EH (cell line): ENCODE measurements at regions not wholly inside any gene's neighbourhood (a gene's known extent, or its start where the extent isn't known, plus 50 kb on each side); places are given as distances from the start of the nearest gene placed in this dataset.
"Not testable (repeated sequence)": the region's sequence is repeated elsewhere in the genome, so short reads cannot be mapped to it uniquely, and the experiment has no call there.

Source experiments
- DNase-seq: peaks from one replicate; pipeline ENCODE4 v3.0.0-alpha.2; 2015; ENCODE audit warnings: low read depth

DNA sequence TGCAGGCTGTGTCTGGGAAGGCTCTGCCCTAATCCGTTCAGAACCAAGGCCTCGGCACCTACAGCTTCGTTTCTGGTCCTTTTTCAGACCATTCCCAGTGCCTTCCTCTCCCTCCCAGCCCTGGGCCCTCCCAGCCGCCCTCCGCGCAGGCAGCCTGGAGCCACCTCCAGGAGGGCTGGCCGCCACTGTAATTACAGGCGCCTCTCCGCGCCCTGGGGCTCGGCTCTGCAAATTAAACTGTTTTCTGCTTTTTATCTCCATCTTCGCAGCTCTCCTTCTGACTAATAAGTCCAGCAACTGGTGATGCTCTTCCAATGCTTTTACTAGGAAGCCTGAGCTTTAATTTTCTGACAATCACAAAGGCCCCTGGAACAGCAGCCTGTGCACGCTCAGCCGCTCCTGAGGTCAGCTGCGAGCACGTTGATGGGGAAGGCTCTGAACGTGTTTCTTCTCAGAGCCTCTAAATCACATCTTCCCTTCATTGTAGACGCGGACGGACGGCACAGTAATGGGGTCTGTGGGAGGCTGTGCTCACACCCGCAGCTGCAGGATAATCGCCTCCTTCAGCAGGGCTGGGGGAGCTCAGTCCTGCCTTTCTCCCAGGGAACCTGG lies 194.6 kb downstream of the DLL1 start:
- no peak for DNase-seq

DNA sequence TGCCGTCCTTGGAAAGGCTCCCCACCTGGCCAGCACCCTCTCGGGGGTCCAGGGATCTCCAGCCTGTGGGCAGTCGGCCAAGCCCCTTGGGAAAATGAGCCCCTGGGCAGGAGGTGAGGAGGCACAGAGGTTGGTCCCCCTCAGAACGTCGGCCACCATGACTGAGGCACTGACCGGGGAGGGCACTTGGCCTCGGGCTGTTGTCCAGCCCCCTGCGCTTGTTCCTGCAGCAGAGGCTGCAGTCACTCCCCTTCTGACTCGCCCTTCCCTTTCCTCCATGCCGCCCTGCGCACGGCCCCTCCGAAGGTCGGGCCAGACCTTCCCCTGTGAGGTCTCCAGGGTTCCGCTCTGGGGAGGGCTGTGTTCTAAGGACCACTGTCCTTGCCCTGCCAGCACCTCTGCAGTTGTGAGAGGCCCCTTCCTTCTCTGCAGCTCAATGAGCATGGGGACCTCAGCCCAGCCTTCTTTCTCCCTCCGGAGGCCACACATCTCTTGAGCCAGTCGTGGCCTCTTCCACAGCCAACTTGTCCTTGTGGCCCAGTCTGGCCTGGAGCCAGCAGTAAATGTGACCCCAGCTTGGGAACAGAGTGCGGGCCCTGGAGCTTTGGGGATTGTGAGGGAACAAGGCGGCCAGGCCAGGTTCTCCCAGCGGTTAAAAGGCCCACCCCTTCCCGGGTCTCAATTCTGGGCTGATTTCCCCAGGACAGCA lies 195.5 kb downstream of the DLL1 start:
- DNase-seq = no peak

DNA sequence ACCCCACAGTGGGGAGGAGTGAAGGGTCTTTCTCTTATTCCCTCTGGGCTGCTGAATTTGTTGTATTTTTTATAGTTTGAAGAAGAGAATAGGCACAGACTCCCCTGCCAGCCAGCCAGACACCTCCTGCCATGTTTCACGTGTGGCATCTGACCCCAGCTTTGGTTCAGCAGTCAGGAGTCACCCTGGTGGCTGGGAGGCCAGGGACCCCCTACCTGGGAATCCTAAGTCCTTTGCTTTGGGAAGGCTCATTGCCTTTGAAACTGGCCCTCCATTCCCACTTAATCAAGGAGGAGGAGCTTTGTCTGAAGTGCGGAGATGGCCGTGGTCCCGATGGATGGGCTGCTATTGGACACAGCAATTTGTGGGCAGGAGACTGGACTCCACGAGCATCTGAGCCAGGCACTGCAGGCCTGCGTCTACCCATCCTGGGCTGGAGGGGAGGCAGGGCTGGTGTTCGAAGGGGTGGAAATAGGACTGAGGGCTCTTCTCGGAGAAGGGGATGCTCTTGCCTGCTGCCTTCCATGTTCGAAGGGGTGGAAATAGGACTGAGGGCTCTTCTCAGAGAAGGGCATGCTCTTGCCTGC lies 196.1 kb downstream of the DLL1 start:
- no peak for DNase-seq

DNA sequence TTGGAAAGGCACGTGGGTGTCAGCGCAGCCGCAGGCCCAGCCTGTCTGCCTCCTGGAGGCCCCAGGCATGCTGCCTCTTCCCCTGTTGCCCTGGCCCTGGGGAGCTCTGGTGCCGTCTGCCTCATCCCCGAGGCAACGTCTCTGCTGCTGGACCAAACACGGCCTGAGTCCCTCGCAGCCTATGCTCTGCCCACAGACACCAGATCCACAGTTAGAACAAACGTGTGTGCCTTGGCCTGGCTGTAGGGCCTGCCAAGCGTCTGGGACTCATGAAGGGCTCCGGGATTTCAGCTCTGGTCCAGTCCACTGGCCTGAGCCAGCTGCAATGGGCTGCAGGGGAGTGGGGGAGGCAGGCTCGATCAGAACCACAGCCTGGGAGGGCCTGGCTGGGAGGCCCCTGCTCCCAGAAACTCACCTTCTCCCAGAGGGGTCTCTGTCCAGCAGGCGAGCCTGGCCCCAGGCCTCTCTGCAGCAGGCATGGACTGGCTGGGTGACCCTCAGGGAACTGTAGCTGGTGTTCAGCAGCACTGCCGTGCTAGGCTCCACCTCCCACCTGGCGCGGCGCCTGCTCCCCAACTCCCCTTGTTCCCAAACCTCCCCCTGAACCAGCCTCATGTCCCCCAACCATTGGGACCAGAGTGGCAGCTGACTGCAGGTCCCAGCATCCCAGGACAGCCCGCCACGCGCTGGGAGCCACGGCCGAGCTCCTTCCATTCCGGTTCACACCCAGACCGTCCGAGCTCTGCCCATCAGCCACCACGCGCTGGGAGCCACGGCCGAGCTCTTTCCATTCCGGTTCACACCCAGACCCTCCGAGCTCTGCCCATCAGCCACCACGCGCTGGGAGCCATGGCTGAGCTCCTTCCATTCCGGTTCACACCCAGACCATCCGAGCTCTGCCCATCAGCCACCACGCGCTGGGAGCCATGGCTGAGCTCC lies 197.0 kb downstream of the DLL1 start:
- DNase-seq = no peak

DNA sequence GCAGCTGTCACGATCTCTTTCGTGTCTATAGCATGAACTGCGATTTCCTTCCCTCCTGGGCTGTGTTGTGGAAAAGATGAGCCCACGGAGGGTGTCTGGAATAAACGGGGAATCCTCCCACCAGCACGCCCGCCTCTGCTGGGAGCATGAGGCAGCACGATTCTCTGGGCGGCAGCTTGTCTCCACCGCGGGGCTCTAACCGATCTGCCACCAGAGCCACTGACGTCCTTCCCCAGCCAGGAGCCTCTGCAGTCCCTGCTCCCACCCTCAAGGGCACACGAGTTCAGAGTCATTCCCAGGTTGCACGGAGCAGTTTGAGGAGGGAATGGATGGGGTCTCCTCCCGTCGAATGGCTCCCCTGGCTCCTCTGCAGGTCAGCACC lies 197.6 kb downstream of the DLL1 start:
- no peak for DNase-seq

DNA sequence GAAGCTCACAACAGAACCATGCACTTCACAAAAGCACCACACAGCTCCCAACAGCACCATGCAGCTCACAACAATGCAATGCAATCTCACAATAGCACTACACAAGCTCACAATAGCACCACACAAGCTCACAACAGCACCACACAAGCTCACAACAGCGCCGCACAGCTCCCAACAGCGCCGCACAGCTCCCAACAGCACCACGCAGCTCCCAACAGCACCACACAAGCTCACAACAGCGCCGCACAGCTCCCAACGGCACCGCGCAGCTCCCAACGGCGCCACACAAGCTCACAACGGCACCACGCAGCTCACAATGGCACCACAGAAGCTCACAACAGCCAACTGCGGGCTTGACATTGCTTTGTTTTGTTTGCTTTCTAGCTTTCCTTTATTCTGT lies 198.1 kb downstream of the DLL1 start:
- DNase-seq = no peak

DNA sequence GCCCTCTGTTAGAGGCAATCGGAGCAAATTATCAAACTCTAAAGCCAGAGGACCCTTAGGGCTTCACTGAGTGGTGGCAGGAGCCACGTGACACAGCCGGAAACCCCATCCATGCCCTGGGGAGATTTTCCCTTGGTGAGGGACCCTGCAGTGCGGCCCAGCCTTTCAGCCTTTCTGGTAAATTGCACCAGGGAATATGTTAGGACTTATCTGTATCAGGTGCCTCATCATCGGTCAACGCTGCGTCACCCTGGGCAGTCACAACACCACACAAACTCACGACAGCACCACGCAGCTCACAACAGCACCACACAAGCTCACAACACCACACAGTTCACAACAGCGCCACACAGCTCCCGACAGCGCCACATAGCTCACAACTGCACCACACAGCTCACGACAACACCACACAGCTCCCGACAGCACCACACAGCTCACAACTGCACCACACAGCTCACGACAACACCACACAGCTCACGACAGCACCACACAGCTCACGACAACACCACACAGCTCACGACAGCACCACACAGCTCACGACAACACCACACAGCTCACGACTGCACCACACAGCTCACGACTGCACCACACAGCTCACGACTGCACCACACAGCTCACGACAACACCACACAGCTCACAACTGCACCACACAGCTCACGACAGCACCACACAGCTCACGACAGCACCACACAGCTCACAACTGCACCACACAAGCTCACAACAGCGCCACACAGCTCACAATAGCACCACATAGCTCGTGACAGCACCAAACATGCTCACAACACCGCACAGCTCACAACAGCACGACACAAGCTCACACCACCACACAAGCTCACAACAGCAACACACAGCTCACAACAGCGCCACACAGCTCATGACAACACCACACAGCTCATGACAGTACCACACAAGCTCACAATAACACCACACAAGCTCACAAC lies 199.0 kb downstream of the DLL1 start:
- no peak for DNase-seq

DNA sequence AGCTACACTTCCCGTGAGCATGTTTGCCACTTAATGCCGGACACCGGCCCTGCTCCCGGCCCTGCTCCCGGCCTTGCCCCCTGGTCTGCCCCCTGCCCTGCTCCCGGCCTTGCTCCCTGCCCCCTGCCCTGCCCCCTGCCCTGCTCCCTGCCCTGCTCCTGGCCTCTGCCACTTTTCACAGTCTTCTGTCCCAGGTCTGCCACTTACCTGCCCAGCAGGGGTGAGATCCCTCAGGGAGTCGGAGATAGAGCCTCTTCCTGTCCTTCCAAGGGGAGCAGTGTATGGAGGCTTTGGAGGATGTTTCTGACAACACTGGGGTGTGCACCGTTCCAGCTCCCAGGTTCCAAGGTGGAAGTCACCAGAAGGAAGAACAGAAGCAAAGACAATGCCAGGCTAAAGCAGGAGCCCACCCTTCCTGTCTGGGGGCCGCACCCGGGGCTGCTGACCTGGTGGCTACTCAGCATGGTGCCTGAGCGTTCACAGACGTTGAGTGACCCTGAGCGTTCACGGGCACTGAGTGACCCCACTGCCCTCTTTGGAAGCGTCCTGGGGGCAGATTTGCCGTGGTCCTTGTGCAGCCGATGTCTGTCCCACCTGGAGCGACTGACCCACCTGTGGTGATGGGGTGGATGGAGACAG lies 199.8 kb downstream of the DLL1 start:
- no peak for DNase-seq

DNA sequence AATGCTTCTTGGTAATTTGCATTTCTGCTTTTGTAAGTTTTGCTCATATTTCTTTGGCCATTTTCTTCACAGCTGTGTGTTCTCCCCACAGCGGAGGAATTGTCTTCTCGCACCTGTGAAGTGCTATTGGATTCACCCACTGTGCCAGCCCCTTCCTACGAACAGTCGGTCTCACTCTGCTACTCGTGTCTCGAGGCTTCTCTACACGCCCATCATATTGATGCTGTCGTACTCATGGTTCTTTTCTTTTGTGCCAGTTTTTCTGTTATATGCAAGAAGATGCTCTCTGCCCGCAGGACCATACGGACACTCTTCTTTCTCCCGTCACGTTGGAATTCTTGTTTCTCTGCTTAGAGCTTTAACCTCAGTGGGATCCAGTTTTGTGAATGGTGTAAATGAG lies 200.3 kb downstream of the DLL1 start:
- DNase-seq = no peak

DNA sequence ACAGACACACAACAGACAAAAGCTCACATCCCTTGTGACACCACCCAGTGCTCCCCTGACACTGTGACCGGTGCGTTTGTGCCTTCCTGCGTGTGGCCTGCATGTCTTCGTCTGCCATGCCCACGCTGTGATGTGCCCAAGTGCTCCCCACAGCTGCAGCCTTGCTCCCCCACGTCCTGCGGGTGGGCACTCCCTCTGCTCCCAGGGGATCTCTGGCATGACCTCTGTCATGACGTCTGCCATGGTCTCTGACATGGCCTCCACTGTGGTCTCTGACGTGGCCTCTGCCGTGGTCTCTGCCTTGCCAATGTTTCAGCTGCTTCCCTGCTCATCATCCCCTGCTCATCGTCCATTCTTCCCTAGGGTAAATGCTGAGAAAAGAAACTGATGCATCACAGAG lies 200.9 kb downstream of the DLL1 start:
- no peak for DNase-seq

DNA sequence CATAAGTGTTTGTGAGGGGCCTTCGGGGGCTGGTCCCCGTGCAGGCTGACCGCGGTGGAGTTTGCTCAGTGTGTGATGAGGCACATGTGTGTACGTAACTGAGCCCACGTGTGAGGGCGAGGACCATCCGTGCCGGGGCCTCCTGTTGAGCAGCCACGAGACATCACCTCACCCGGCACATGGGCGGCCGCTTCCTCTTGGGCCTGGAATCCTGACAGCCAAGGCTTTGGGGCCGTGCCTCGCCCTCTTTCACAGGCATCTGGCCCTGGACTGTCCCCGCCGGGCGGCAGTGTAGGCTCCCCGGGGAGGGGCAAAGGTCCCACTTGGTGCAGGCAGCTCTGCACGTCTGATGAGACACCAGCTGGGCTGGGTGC lies 202.3 kb downstream of the DLL1 start:
- DNase-seq = no peak

DNA sequence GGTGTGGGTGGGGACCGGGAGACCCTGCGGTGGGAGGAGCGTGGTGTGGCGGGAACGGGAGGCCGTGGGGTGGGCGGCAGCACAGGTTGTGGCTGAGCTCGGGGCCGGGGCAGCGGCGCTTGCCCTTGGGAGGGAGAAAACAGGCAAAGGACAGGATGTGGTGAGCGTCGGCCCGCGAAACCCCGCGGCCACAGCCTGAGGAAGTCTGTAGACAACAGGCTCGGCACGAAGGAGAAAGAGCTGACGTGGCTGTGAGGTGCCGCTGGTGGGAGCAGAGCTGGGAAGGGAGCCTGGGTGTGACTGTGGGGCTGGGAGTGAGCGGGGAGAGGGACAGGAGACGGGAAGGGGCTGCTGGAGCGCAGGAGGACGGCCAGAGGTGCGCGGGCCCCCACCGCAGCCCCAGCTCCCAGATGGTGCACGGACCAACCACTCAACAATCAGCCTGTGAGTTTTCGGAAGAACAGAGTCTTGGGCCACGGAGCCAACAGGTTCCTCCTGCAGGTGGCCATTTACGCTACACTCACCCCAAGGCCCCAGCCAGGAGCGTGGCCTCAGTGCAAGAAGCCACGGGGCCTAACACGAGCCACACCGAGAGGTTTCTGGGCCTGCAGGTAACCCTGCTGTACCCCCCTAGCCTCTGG lies 202.8 kb downstream of the DLL1 start:
- DNase-seq = no peak

DNA sequence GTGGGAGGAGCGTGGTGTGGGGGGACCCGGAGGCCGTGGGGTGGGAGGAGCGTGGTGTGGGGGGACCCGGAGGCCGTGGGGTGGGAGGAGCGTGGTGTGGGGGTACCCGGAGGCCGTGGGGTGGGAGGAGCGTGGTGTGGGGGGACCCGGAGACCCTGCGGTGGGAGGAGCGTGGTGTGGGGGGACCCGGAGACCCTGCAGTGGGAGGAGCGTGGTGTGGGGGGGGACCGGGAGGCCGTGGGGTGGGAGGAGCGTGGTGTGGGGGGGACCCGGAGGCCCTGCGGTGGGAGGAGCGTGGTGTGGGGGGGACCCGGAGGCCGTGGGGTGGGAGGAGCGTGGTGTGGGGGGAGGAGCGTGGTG lies 203.5 kb downstream of the DLL1 start:
- DNase-seq = not testable (repeated sequence)

DNA sequence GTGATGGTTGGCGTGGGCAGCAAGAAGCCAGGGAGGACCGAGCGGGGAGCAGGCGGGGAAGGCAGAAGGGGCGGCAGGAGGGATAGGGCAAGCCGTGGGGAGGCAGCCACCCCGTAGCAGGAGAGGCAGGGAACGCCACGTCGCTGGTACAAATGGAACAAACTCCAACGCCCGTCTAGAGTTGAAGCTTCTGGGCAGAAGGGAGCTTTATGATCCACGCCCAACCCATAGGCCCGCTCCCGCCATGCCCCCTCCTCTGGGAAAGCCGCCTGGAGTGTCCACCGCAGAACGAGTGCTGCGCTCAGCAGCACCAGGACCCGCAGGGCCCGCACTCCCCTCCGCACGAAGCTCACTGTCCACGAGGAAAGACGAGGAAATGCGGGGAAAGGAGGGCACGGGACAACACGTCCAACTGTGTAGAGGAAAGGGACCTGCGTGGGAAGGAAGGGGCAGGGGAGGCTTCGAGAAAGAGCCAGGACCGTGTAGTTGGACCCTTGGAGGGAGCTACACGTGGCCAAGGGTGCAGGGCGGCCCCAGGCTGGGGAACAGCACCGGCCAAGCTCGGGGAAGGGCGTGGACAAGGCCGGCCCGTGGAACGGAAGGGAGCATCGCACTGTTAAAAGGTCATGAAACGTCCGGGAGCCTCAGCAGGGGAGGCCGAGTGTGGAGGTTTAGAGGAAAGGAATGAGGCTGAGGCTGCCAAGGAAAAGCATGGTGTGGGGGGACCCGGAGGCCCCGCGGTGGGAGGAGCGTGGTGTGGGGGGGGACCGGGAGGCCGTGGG lies 204.0 kb downstream of the DLL1 start:
- DNase-seq = no peak

DNA sequence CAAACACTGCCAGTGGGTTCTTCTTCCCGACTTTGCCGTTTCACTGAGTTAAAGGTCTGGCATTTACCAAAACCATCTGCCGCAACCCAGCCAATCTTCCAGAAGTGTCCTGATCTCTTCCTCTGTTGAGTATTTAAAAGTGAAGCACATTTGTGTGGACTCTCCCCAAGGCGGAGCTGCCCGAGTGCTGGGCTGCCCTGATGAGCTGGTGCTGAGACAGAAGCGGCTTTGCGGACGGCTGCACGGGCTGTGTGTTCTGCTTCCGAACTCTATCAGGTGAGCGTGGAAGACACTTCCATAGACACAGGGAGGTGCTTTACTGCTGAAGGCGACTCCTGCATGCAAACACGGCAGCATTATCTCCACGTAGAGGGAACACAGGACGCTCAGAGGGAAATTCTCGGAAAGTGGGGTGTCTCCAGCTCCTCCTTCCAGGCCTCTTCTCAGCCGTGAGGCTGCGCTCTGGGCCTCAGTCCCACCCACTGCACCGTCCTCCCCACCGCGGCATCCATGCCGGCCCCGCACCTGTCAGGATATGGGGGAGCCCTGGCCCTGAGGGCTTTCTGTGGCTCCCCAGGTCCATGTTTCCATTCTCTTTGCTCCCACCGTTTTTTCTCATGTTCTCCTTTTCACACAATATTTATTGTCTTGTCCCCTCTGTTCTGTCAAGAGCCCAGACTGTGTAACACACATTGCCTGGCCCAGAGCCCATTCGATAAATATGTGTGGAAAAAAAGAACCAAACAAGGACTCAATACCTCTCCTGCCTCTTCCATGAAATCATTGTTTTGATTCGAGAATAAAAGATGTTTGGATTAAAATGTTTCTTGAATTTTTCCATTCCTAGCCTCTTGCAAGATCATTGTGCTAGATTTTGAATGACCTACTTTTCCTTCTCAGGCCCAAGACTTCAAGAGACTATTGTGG lies 205.1 kb downstream of the DLL1 start:
- no peak for DNase-seq

DNA sequence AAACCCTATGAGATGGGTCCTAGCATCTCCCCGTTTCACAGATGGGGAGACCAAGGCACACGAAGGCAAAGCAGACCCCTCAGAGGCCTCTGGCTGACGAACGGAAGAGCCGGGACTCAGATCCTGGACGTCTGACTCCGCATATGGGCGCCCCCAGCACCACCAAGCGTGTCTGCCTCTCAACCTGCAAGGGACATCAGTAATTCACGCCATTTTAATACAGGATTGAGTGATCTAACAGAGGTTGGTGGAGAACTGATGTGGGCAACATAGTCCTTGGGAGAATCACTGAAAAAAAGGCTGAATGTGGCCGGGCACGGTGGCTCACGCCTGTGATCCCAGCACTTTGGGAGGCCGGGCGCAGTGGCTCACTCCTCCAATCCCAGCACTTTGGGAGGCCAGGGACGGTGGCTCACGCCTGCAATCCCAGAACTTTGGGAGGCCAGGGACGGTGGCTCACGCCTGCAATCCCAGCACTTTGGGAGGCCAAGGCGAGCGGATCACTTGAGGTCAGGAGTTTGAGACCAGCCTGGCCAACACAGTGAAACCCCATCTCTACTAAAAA lies 206.6 kb downstream of the DLL1 start:
- no peak for DNase-seq

DNA sequence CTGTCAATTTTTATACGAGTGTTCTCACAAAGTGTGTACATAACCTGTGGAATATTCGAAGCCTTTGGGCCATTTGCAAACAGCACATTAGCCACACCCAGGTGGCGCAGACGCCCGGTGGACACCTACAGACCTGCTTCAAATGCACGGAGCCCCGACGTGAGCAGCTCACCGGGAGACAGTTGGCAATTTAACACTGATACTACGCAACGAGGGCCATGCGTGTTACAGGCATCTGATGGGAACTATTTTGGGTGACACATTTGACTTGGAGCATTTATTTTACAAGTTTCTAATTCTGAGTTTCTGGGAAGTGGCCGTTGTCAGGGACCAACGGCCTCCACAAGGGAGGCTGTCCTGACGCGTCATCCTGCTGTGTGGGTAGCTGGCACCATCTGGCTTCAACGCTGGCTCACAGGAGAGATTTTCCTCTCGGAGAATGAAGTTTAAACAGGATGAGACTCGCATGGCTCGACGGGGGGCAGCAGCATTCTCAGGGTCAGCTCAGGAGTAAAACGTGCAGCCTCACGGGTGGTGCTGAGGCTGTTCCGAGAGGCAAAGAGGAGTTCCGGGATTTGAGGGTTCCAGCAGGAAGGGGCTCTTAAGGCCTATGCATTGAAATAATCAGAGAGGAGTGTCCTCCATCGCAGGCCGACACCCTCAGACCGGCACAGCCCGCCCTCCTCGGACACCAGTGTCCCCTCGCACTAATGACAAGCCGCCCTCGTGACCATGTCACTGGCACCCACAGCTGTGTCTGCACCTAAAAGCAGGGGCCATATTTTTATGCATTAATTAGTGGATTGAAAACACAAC lies 207.4 kb downstream of the DLL1 start:
- no peak for DNase-seq
